ENCODE measurements at regions not wholly inside any gene's neighbourhood (a gene's known extent, or its start where the extent isn't known, plus 50 kb on each side); places are given as distances from the start of the nearest gene placed in this dataset.

DNA sequence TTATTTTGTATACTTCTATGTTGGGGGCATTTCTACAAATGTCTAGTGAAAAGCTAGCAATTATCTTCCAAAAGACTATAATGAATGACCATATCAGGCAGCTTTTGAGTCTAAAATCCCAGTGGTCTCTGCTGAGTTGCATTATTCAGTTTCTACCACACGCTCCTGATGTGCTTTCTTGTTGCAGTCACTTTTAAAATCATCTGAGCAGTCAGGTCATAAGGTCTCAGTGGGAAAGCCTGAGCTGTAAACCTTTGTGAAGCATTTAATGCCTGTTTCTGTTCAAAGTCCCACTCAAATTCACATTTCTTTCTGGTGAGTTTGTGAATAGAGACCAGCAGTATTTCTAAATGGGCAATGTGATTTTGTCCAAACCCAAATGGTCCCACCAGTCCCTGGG lies 1681.5 kb downstream of the HACE1 start:
- no peaks in the 10 kb centered on the region for H3K9me3 ChIP-seq (ENCODE audit: control insufficient read depth, low read length)
- no peaks in the 10 kb centered on the region for H3K27me3 ChIP-seq (ENCODE audit: control insufficient read depth in 1 of 2, insufficient read depth in 2 of 2, low read length in 1 of 2)
- WGBS, 2 donors, result 88 to 94% methylated on average over 1 of the region's 1 CpG
- no peaks in the 10 kb centered on the region for H3K36me3 ChIP-seq (ENCODE audit: control insufficient read depth in 1 of 2, insufficient read depth in 2 of 2, low read length in 1 of 2)
- no peaks in the 10 kb centered on the region for H3K4me1 ChIP-seq (ENCODE audit: control insufficient read depth in 1 of 2, insufficient read depth in 2 of 2, low read length in 2 of 2)
- no peak overlapping the region for H3K27ac ChIP-seq (ENCODE audit: low read depth in 1 of 2, low read length in 2 of 2)
- intact Hi-C loops (cut with DNase I), result no loop called here
- ATAC-seq (ENCODE audit: low FRiP score) (no peak), DNase-seq (no peak)
- H3K4me3 ChIP-seq (ENCODE audit: low read length in 2 of 2), result no peak overlapping the region

DNA sequence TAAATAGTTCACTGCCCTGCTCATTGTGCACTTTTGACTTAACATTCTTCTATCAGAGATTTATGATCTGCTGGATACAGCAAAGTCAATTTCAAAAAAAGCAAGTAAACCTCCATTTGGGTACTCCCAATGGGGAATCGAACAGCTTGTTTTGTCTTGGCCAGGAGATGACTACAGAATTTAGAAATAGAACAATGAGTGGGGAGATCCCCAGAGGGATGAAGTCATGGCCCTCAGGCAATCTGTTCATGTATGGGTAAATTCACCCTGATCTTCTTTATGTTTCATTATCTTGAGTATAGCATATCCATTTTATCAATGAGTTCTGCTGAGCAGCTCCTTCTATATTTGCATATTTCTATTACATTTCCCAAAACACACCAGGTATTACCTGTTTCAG lies 1681.9 kb downstream of the HACE1 start:
- ATAC-seq (ENCODE audit: low FRiP score), result no peak
- no peaks in the 10 kb centered on the region for H3K27me3 ChIP-seq (ENCODE audit: control insufficient read depth in 1 of 2, insufficient read depth in 2 of 2, low read length in 1 of 2)
- intact Hi-C loops (cut with DNase I), result no loop called here
- WGBS, 2 donors, result 0% methylated on average over 1 of the region's 1 CpG
- H3K9me3 ChIP-seq (ENCODE audit: control insufficient read depth, low read length), result no peaks in the 10 kb centered on the region
- no peaks in the 10 kb centered on the region for H3K36me3 ChIP-seq (ENCODE audit: control insufficient read depth in 1 of 2, insufficient read depth in 2 of 2, low read length in 1 of 2)
- H3K4me1 ChIP-seq (ENCODE audit: control insufficient read depth in 1 of 2, insufficient read depth in 2 of 2, low read length in 2 of 2), result no peaks in the 10 kb centered on the region
- no peak overlapping the region for H3K4me3 ChIP-seq (ENCODE audit: low read length in 2 of 2)
- H3K27ac ChIP-seq (ENCODE audit: low read depth in 1 of 2, low read length in 2 of 2), result no peak overlapping the region
- DNase-seq, result no peak

- no peaks in the 10 kb centered on the region for H3K27me3 ChIP-seq (ENCODE audit: control insufficient read depth in 1 of 2, insufficient read depth in 2 of 2, low read length in 1 of 2)
- H3K4me3 ChIP-seq (ENCODE audit: low read length in 2 of 2), result no peak overlapping the region
- no peaks in the 10 kb centered on the region for H3K9me3 ChIP-seq (ENCODE audit: control insufficient read depth, low read length)
- no peaks in the 10 kb centered on the region for H3K36me3 ChIP-seq (ENCODE audit: control insufficient read depth in 1 of 2, insufficient read depth in 2 of 2, low read length in 1 of 2)
- H3K27ac ChIP-seq (ENCODE audit: low read depth in 1 of 2, low read length in 2 of 2), result no peak overlapping the region
- intact Hi-C loops (cut with DNase I), result no loop called here
- no peaks in the 10 kb centered on the region for H3K4me1 ChIP-seq (ENCODE audit: control insufficient read depth in 1 of 2, insufficient read depth in 2 of 2, low read length in 2 of 2)
- ATAC-seq (ENCODE audit: low FRiP score) (no peak), DNase-seq (no peak)
- WGBS, 2 donors, result 53 to 61% methylated on average over 1 of the region's 1 CpG
Measured at GRCh38 chr6:103175056-103175455, 1684.7 kb downstream of the HACE1 start.

DNA sequence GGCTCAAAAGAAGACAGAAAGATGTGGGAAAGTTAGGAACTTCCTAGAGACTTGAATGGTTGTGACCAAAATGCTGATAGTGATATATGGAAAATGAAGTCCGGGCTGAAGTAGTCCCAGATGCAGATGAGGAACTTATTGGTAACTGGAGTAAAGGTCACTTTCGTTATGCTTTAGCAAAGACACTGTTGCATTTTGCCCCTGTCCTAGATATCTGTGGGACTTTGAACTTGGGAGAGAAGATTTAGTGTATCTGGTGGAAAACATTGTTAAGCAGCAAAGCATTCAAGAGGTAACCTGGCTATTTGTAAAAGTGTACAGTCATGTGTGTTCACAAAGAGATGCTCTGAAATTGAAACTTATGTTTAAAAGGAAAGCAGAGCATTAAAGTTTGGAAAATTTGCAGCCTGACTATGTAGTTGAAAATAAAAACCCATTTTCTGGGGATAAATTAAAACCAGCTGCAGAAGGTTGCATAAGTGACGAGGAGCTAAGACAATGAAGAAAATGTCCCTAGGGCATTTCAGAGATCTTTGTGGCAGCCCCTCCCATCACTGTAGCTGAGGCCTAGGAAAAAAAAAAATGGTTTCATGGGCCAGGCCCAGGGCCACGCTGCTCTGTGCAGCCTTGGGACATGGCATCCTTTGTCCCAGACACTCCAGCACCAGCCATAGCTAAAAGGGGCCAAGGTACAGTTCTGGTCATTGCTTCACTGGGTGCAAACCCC lies 1692.2 kb downstream of the HACE1 start:
- intact Hi-C loops (cut with DNase I), result no loop called here
- no peak for DNase-seq

GRCh38 chr6:103154779-103155572 lies 1704.7 kb downstream of the HACE1 start:
- WGBS, 2 donors, result 22 to 24% methylated on average over 4 of the region's 4 CpGs
- ATAC-seq (ENCODE audit: low FRiP score), result no peak

More for the DNA sequence above, 1692.2 kb downstream of the HACE1 start:
- no peaks in the 10 kb centered on the region for H3K27me3 ChIP-seq (ENCODE audit: control insufficient read depth in 1 of 2, insufficient read depth in 2 of 2, low read length in 1 of 2)
- no peaks in the 10 kb centered on the region for H3K4me1 ChIP-seq (ENCODE audit: control insufficient read depth in 1 of 2, insufficient read depth in 2 of 2, low read length in 2 of 2)
- 83 to 87% methylated on average over 4 of the region's 4 CpGs for WGBS, 2 donors
- ATAC-seq (ENCODE audit: low FRiP score), result no peak
- no peaks in the 10 kb centered on the region for H3K36me3 ChIP-seq (ENCODE audit: control insufficient read depth in 1 of 2, insufficient read depth in 2 of 2, low read length in 1 of 2)
- H3K27ac ChIP-seq (ENCODE audit: low read depth in 1 of 2, low read length in 2 of 2), result no peak overlapping the region
- H3K9me3 ChIP-seq (ENCODE audit: control insufficient read depth, low read length), result no peaks in the 10 kb centered on the region
- no peak overlapping the region for H3K4me3 ChIP-seq (ENCODE audit: low read length in 2 of 2)

GRCh38 chr6:103153016-103153415 lies 1706.7 kb downstream of the HACE1 start:
- H3K36me3 ChIP-seq (ENCODE audit: control insufficient read depth in 1 of 2, insufficient read depth in 2 of 2, low read length in 1 of 2), result no peaks in the 10 kb centered on the region
- H3K27ac ChIP-seq (ENCODE audit: low read depth in 1 of 2, low read length in 2 of 2), result no peak overlapping the region
- H3K4me1 ChIP-seq (ENCODE audit: control insufficient read depth in 1 of 2, insufficient read depth in 2 of 2, low read length in 2 of 2), result no peaks in the 10 kb centered on the region
- no peaks in the 10 kb centered on the region for H3K27me3 ChIP-seq (ENCODE audit: control insufficient read depth in 1 of 2, insufficient read depth in 2 of 2, low read length in 1 of 2)
- H3K4me3 ChIP-seq (ENCODE audit: low read length in 2 of 2), result no peak overlapping the region
- H3K9me3 ChIP-seq (ENCODE audit: control insufficient read depth, low read length), result no peaks in the 10 kb centered on the region
- intact Hi-C loops (cut with DNase I), result no loop called here
- 17 to 26% methylated on average over 3 of the region's 3 CpGs for WGBS, 2 donors
- DNase-seq, result no peak
- ATAC-seq (ENCODE audit: low FRiP score), result no peak

More at GRCh38 chr6:103154779-103155572, 1704.7 kb downstream of the HACE1 start:
- Histone ChIP-seq H3K4me3 (ENCODE audit: low read length in 2 of 2) (no peak overlapping the region), H3K36me3 (ENCODE audit: control insufficient read depth in 1 of 2, insufficient read depth in 2 of 2, low read length in 1 of 2) (no peaks in the 10 kb centered on the region), H3K4me1 (ENCODE audit: control insufficient read depth in 1 of 2, insufficient read depth in 2 of 2, low read length in 2 of 2) (no peaks in the 10 kb centered on the region), H3K27ac (ENCODE audit: low read depth in 1 of 2, low read length in 2 of 2) (no peak overlapping the region), H3K27me3 (ENCODE audit: control insufficient read depth in 1 of 2, insufficient read depth in 2 of 2, low read length in 1 of 2) (no peaks in the 10 kb centered on the region), H3K9me3 (ENCODE audit: control insufficient read depth, low read length) (no peaks in the 10 kb centered on the region)
- intact Hi-C loops (cut with DNase I), result no loop called here
- no peak for DNase-seq

GRCh38 chr6:103142902-103143301 lies 1716.8 kb downstream of the HACE1 start:
- Histone ChIP-seq H3K4me1 (ENCODE audit: control insufficient read depth in 1 of 2, insufficient read depth in 2 of 2, low read length in 2 of 2) (no peaks in the 10 kb centered on the region), H3K9me3 (ENCODE audit: control insufficient read depth, low read length) (no peaks in the 10 kb centered on the region), H3K27ac (ENCODE audit: low read depth in 1 of 2, low read length in 2 of 2) (no peak overlapping the region), H3K36me3 (ENCODE audit: control insufficient read depth in 1 of 2, insufficient read depth in 2 of 2, low read length in 1 of 2) (no peaks in the 10 kb centered on the region), H3K27me3 (ENCODE audit: control insufficient read depth in 1 of 2, insufficient read depth in 2 of 2, low read length in 1 of 2) (no peaks in the 10 kb centered on the region), H3K4me3 (ENCODE audit: low read length in 2 of 2) (no peak overlapping the region)
- WGBS, 2 donors, result 84 to 92% methylated on average over 2 of the region's 2 CpGs
- no peak for DNase-seq
- no peak for ATAC-seq (ENCODE audit: low FRiP score)
- intact Hi-C loops (cut with DNase I), result no loop called here

GRCh38 chr6:103140308-103141027 lies 1719.3 kb downstream of the HACE1 start:
- DNase-seq (peak in 1 of 2 donors; percentile 37), ATAC-seq (ENCODE audit: low FRiP score) (peak; percentile 29)
- Histone ChIP-seq H3K36me3 (ENCODE audit: control insufficient read depth in 1 of 2, insufficient read depth in 2 of 2, low read length in 1 of 2) (no peaks in the 10 kb centered on the region), H3K27me3 (ENCODE audit: control insufficient read depth in 1 of 2, insufficient read depth in 2 of 2, low read length in 1 of 2) (no peaks in the 10 kb centered on the region), H3K4me3 (ENCODE audit: low read length in 2 of 2) (no peak overlapping the region), H3K4me1 (ENCODE audit: control insufficient read depth in 1 of 2, insufficient read depth in 2 of 2, low read length in 2 of 2) (no peaks in the 10 kb centered on the region), H3K27ac (ENCODE audit: low read depth in 1 of 2, low read length in 2 of 2) (no peak overlapping the region), H3K9me3 (ENCODE audit: control insufficient read depth, low read length) (no peaks in the 10 kb centered on the region)
- WGBS, 2 donors, result 88 to 92% methylated on average over 6 of the region's 6 CpGs
- intact Hi-C loops (cut with DNase I), result no loop called here
